ENCODE measurements at regions not wholly inside any gene's neighbourhood (a gene's known extent, or its start where the extent isn't known, plus 50 kb on each side); places are given as distances from the start of the nearest gene placed in this dataset.

GRCh38 chr1:234719454-234720251 lies 109.7 kb upstream of the IRF2BP2 start:
- no peaks in the 10 kb centered on the region for H3K9me3 ChIP-seq (ENCODE audit: low read depth, low read length, poor library complexity, severe bottlenecking)
- ChIA-PET POLR2A (ENCODE audit: low non-redundant PET) (no interaction called here), CTCF (no interaction called here)
- peaks cover 29% of the 10 kb centered on the region for H3K4me1 ChIP-seq (ENCODE audit: insufficient read depth, low read length, poor library complexity, severe bottlenecking)
- DNase-seq (ENCODE audit: low spot score), result no peak
- no peak for TF ChIP-seq EZH2 (IDR thresholded peaks at IDR 0.05; ENCODE audit: borderline replicate concordance, low read depth, low read length, poor library complexity, severe bottlenecking)
- no peak for TF ChIP-seq CTCF (conservative IDR thresholded peaks at IDR 0.05; ENCODE audit: low read depth, low read length)
- intact Hi-C loops (cut with micrococcal nuclease; ENCODE audit: unreplicated experiment), result loop anchor here (5.0 to 10.0 kb wide), 2 partner anchors 107 to 225 kb away; partner anchors contain the start of gene IRF2BP2
- H3K36me3 ChIP-seq (ENCODE audit: insufficient read depth, low read length, poor library complexity, severe bottlenecking), result no peaks in the 10 kb centered on the region
- no peaks in the 10 kb centered on the region for H3K27me3 ChIP-seq (replicated peaks; ENCODE audit: insufficient read depth, low read depth, low read length, poor library complexity)
- H3K27ac ChIP-seq (ENCODE audit: low read depth, low read length, poor library complexity, severe bottlenecking), result no peak overlapping the region
- BruUV-seq (replicated peaks), result no TSS peak
- H3K4me3 ChIP-seq (ENCODE audit: low read depth, low read length, poor library complexity, severe bottlenecking), result no peak overlapping the region

GRCh38 chr1:234718496-234719453 lies 108.8 kb upstream of the IRF2BP2 start:
- TF ChIP-seq EZH2 (IDR thresholded peaks at IDR 0.05; ENCODE audit: borderline replicate concordance, low read depth, low read length, poor library complexity, severe bottlenecking) (no peak), CTCF (conservative IDR thresholded peaks at IDR 0.05; ENCODE audit: low read depth, low read length) (no peak)
- BruUV-seq (replicated peaks), result no TSS peak
- no peaks in the 10 kb centered on the region for H3K27me3 ChIP-seq (replicated peaks; ENCODE audit: insufficient read depth, low read depth, low read length, poor library complexity)
- no peak for DNase-seq (ENCODE audit: low spot score)
- intact Hi-C loops (cut with micrococcal nuclease; ENCODE audit: unreplicated experiment), result no loop called here
- no peak overlapping the region for H3K4me3 ChIP-seq (ENCODE audit: low read depth, low read length, poor library complexity, severe bottlenecking)
- CTCF ChIA-PET, result no interaction called here
- H3K9me3 ChIP-seq (ENCODE audit: low read depth, low read length, poor library complexity, severe bottlenecking), result no peaks in the 10 kb centered on the region
- H3K27ac ChIP-seq (ENCODE audit: low read depth, low read length, poor library complexity, severe bottlenecking), result no peak overlapping the region
- POLR2A ChIA-PET (ENCODE audit: low non-redundant PET), result no interaction called here
- H3K4me1 ChIP-seq (ENCODE audit: insufficient read depth, low read length, poor library complexity, severe bottlenecking), result peaks cover 25% of the 10 kb centered on the region
- no peaks in the 10 kb centered on the region for H3K36me3 ChIP-seq (ENCODE audit: insufficient read depth, low read length, poor library complexity, severe bottlenecking)

GRCh38 chr1:234716908-234717375 lies 107.0 kb upstream of the IRF2BP2 start:
- H3K4me1 ChIP-seq (ENCODE audit: insufficient read depth, low read length, poor library complexity, severe bottlenecking), result peaks cover 7% of the 10 kb centered on the region
- CTCF ChIA-PET, result no interaction called here
- no peaks in the 10 kb centered on the region for H3K9me3 ChIP-seq (ENCODE audit: low read depth, low read length, poor library complexity, severe bottlenecking)
- POLR2A ChIA-PET (ENCODE audit: low non-redundant PET), result interaction anchor here (0.6 kb wide), 1 partner anchor 100 kb away, joined by 3 read pairs; no protein-coding TSS in a partner anchor
- H3K36me3 ChIP-seq (ENCODE audit: insufficient read depth, low read length, poor library complexity, severe bottlenecking), result no peaks in the 10 kb centered on the region
- intact Hi-C loops (cut with micrococcal nuclease; ENCODE audit: unreplicated experiment), result no loop called here
- H3K27ac ChIP-seq (ENCODE audit: low read depth, low read length, poor library complexity, severe bottlenecking), result no peak overlapping the region
- TF ChIP-seq CTCF (conservative IDR thresholded peaks at IDR 0.05; ENCODE audit: low read depth, low read length) (no peak), EZH2 (IDR thresholded peaks at IDR 0.05; ENCODE audit: borderline replicate concordance, low read depth, low read length, poor library complexity, severe bottlenecking) (no peak)
- no peaks in the 10 kb centered on the region for H3K27me3 ChIP-seq (replicated peaks; ENCODE audit: insufficient read depth, low read depth, low read length, poor library complexity)
- no peak overlapping the region for H3K4me3 ChIP-seq (ENCODE audit: low read depth, low read length, poor library complexity, severe bottlenecking)
- no peak for DNase-seq (ENCODE audit: low spot score)
- BruUV-seq (replicated peaks), result no TSS peak
